ENCODE measurements at regions not wholly inside any gene's neighbourhood (a gene's known extent, or its start where the extent isn't known, plus 50 kb on each side); places are given as distances from the start of the nearest gene placed in this dataset.

DNA sequence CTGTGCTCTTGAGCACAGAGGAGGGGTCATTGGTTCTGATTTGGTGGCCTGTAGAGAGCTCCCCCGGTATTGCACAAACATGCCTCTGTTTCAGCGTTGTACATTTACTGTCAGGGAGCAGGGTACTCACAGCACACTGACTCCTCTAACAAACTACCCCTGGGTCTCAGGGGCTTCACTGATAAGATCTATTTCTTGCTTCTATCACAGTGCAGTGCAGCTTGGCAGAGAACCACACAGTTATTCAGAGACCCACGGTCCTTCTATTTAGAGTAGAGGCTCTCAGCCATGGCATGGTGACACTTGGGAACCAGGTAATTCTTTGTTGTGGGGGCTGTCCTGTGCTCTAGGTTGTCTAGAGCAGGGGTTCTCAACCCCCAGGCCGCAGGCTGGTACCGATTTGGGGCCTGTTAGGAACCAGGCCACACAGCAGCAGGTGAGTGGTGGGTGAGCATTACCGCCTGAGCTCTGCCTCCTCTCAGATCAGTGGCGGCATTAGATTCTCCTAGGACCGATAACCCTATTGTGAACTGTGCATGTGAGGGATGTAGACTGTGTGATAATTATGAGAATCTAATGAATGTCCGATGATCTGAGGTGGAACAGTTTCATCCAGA lies 133.4 kb upstream of the MYCN start:
- DNase-seq (ENCODE audit: low spot score) (no peak), ATAC-seq (no peak)
- H3K27me3 Mint-ChIP-seq (ENCODE audit: low read depth): peaks cover 13% of the 10 kb centered on the region
- no peak overlapping the region for H3K27ac Mint-ChIP-seq
- CTCF ChIA-PET: no interaction called here
- no peaks in the 10 kb centered on the region for H3K36me3 Mint-ChIP-seq
- POLR2A ChIA-PET: interaction anchor here (0.7 kb wide), 1 partner anchor 601 kb away, joined by 3 read pairs; no protein-coding TSS in a partner anchor
- no peak overlapping the region for H3K4me3 Mint-ChIP-seq
- TF ChIP-seq, protein P1, sequence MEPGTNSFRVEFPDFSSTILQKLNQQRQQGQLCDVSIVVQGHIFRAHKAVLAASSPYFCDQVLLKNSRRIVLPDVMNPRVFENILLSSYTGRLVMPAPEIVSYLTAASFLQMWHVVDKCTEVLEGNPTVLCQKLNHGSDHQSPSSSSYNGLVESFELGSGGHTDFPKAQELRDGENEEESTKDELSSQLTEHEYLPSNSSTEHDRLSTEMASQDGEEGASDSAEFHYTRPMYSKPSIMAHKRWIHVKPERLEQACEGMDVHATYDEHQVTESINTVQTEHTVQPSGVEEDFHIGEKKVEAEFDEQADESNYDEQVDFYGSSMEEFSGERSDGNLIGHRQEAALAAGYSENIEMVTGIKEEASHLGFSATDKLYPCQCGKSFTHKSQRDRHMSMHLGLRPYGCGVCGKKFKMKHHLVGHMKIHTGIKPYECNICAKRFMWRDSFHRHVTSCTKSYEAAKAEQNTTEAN (CRISPR knock-in tag; IDR thresholded peaks at IDR 0.05): no peak
- no peak for TF ChIP-seq RORB (CRISPR knock-in tag; IDR thresholded peaks at IDR 0.05)
- TF ChIP-seq SOX15 (CRISPR knock-in tag; IDR thresholded peaks at IDR 0.05): no peak
- no peak for TF ChIP-seq JAZF1 (CRISPR knock-in tag; IDR thresholded peaks at IDR 0.05)
- no peak for TF ChIP-seq ZNF396 (CRISPR knock-in tag; IDR thresholded peaks at IDR 0.05; ENCODE audit: borderline replicate concordance)
- TF ChIP-seq NR2C2 (CRISPR knock-in tag; IDR thresholded peaks at IDR 0.05): no peak
- TF ChIP-seq, protein P2, sequence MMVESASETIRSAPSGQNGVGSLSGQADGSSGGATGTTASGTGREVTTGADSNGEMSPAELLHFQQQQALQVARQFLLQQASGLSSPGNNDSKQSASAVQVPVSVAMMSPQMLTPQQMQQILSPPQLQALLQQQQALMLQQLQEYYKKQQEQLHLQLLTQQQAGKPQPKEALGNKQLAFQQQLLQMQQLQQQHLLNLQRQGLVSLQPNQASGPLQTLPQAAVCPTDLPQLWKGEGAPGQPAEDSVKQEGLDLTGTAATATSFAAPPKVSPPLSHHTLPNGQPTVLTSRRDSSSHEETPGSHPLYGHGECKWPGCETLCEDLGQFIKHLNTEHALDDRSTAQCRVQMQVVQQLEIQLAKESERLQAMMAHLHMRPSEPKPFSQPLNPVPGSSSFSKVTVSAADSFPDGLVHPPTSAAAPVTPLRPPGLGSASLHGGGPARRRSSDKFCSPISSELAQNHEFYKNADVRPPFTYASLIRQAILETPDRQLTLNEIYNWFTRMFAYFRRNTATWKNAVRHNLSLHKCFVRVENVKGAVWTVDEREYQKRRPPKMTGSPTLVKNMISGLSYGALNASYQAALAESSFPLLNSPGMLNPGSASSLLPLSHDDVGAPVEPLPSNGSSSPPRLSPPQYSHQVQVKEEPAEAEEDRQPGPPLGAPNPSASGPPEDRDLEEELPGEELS (CRISPR knock-in tag; IDR thresholded peaks at IDR 0.05): no peak
- no peak for TF ChIP-seq SMAD4 (CRISPR knock-in tag; IDR thresholded peaks at IDR 0.05)
- no peak for TF ChIP-seq NR1H2 (CRISPR knock-in tag; IDR thresholded peaks at IDR 0.05)
- TF ChIP-seq, protein P3, sequence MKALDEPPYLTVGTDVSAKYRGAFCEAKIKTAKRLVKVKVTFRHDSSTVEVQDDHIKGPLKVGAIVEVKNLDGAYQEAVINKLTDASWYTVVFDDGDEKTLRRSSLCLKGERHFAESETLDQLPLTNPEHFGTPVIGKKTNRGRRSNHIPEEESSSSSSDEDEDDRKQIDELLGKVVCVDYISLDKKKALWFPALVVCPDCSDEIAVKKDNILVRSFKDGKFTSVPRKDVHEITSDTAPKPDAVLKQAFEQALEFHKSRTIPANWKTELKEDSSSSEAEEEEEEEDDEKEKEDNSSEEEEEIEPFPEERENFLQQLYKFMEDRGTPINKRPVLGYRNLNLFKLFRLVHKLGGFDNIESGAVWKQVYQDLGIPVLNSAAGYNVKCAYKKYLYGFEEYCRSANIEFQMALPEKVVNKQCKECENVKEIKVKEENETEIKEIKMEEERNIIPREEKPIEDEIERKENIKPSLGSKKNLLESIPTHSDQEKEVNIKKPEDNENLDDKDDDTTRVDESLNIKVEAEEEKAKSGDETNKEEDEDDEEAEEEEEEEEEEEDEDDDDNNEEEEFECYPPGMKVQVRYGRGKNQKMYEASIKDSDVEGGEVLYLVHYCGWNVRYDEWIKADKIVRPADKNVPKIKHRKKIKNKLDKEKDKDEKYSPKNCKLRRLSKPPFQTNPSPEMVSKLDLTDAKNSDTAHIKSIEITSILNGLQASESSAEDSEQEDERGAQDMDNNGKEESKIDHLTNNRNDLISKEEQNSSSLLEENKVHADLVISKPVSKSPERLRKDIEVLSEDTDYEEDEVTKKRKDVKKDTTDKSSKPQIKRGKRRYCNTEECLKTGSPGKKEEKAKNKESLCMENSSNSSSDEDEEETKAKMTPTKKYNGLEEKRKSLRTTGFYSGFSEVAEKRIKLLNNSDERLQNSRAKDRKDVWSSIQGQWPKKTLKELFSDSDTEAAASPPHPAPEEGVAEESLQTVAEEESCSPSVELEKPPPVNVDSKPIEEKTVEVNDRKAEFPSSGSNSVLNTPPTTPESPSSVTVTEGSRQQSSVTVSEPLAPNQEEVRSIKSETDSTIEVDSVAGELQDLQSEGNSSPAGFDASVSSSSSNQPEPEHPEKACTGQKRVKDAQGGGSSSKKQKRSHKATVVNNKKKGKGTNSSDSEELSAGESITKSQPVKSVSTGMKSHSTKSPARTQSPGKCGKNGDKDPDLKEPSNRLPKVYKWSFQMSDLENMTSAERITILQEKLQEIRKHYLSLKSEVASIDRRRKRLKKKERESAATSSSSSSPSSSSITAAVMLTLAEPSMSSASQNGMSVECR (CRISPR knock-in tag; IDR thresholded peaks at IDR 0.05; ENCODE audit: borderline replicate concordance): no peak
- no peak for TF ChIP-seq FOXK1 (CRISPR knock-in tag; IDR thresholded peaks at IDR 0.05)
- no peak for TF ChIP-seq NR3C1 (CRISPR knock-in tag; conservative IDR thresholded peaks at IDR 0.05; ENCODE audit: low read depth)
- no peak for TF ChIP-seq IRF2 (CRISPR knock-in tag; IDR thresholded peaks at IDR 0.05; ENCODE audit: borderline replicate concordance, low read depth)
- no peak for TF ChIP-seq FOXP1 (CRISPR knock-in tag; IDR thresholded peaks at IDR 0.05; ENCODE audit: borderline replicate concordance)
- TF ChIP-seq NFE2L1 (CRISPR knock-in tag; IDR thresholded peaks at IDR 0.05): no peak
- peaks cover 9% of the 10 kb centered on the region for H3K9me3 Mint-ChIP-seq
- H3K4me1 Mint-ChIP-seq: peaks cover 42% of the 10 kb centered on the region

DNA sequence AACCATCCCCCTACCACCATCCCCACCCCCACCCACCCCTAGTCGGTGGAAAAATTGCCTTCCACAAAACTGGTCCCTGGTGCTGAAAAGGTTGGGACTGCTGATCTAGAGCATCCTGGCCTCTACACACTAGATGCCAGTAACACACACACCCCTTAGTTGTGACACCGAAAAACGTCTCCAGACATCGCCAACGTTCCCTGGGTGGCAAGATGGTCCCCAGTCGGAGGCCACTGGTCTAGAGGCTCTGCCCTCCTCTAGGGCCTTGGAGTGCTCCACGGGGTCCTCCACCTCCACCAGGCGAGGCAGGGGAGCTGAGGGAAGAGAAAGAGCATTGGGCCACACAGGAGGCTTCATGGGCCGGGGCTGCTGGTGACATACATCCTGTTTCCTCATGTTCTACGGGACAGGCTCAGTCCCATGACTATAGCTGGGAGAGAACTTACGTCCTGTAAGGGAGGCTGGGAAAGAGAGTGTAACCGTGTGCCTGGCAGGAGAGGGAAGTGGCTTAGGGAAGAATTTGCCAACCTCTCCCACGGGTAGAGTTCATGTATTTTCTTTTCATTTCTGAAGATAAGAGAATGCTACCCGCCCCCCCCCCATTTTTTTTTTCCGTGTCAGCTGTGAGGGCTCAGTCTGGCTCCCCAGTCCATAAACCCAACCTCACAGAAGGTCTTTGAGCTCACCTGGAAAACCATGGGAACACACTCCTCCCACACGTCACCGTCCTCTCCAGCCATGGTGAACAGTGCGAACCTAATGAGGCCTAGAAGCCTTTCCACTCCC lies 132.7 kb upstream of the MYCN start:
- DNase-seq (ENCODE audit: low spot score) (no peak), ATAC-seq (no peak)
- no peaks in the 10 kb centered on the region for H3K36me3 Mint-ChIP-seq
- no peak overlapping the region for H3K27ac Mint-ChIP-seq
- no peak overlapping the region for H3K4me3 Mint-ChIP-seq
- ChIA-PET CTCF (interaction anchor here (0.7 to 1.5 kb wide), 3 partner anchors 8 to 132 kb away, joined by 3 to 7 read pairs (median 6); no protein-coding TSS in a partner anchor), POLR2A (interaction anchor here (0.5 to 0.7 kb wide), 3 partner anchors 172 to 612 kb away, joined by 3 to 4 read pairs (median 3); no protein-coding TSS in a partner anchor)
- H3K27me3 Mint-ChIP-seq (ENCODE audit: low read depth): peaks cover 14% of the 10 kb centered on the region
- H3K4me1 Mint-ChIP-seq: peaks cover 49% of the 10 kb centered on the region
- TF ChIP-seq, protein P4, sequence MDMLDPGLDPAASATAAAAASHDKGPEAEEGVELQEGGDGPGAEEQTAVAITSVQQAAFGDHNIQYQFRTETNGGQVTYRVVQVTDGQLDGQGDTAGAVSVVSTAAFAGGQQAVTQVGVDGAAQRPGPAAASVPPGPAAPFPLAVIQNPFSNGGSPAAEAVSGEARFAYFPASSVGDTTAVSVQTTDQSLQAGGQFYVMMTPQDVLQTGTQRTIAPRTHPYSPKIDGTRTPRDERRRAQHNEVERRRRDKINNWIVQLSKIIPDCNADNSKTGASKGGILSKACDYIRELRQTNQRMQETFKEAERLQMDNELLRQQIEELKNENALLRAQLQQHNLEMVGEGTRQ (CRISPR knock-in tag; IDR thresholded peaks at IDR 0.05): no peak
- no peak for TF ChIP-seq TCF7 (CRISPR knock-in tag; IDR thresholded peaks at IDR 0.05; ENCODE audit: low read depth)
- no peak for TF ChIP-seq ZNF263 (CRISPR knock-in tag; IDR thresholded peaks at IDR 0.05; ENCODE audit: low read depth)
- TF ChIP-seq CREB1 (CRISPR knock-in tag; IDR thresholded peaks at IDR 0.05): no peak
- TF ChIP-seq NR3C1 (CRISPR knock-in tag; conservative IDR thresholded peaks at IDR 0.05; ENCODE audit: low read depth): no peak
- no peak for TF ChIP-seq NFATC4 (CRISPR knock-in tag; IDR thresholded peaks at IDR 0.05)
- TF ChIP-seq, protein P5, sequence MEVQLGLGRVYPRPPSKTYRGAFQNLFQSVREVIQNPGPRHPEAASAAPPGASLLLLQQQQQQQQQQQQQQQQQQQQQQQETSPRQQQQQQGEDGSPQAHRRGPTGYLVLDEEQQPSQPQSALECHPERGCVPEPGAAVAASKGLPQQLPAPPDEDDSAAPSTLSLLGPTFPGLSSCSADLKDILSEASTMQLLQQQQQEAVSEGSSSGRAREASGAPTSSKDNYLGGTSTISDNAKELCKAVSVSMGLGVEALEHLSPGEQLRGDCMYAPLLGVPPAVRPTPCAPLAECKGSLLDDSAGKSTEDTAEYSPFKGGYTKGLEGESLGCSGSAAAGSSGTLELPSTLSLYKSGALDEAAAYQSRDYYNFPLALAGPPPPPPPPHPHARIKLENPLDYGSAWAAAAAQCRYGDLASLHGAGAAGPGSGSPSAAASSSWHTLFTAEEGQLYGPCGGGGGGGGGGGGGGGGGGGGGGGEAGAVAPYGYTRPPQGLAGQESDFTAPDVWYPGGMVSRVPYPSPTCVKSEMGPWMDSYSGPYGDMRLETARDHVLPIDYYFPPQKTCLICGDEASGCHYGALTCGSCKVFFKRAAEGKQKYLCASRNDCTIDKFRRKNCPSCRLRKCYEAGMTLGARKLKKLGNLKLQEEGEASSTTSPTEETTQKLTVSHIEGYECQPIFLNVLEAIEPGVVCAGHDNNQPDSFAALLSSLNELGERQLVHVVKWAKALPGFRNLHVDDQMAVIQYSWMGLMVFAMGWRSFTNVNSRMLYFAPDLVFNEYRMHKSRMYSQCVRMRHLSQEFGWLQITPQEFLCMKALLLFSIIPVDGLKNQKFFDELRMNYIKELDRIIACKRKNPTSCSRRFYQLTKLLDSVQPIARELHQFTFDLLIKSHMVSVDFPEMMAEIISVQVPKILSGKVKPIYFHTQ (CRISPR knock-in tag; IDR thresholded peaks at IDR 0.05): no peak
- TF ChIP-seq ZNF219 (CRISPR knock-in tag; IDR thresholded peaks at IDR 0.05; ENCODE audit: borderline replicate concordance): no peak
- H3K9me3 Mint-ChIP-seq: peaks cover 9% of the 10 kb centered on the region
